Colonic mucosa (tissue), 4 donors: ENCODE measurements at regions not wholly inside any gene's neighbourhood (a gene's known extent, or its start where the extent isn't known, plus 50 kb on each side); places are given as distances from the start of the nearest gene placed in this dataset.
"Not testable (repeated sequence)": the region's sequence is repeated elsewhere in the genome, so short reads cannot be mapped to it uniquely, and the experiment has no call there.

Experiments
- DNase-seq: peaks from one replicate; pipeline ENCODE4 v3.0.0-alpha.2; 2020
- H3K27ac ChIP-seq: fragments of 200-600 bp; one replicate; pipeline ENCODE4 v1.8.0; 2021
- H3K27me3 ChIP-seq: fragments of 200-600 bp; one replicate; pipeline ENCODE4 v1.8.0; 2021
- H3K36me3 ChIP-seq: fragments of 200-600 bp; one replicate; pipeline ENCODE4 v1.8.0; 2021
- H3K4me1 ChIP-seq: fragments of 200-600 bp; one replicate; pipeline ENCODE4 v1.8.0; 2021; ENCODE audit warnings: mild to moderate bottlenecking
- H3K4me3 ChIP-seq: fragments of 200-600 bp; one replicate; pipeline ENCODE4 v1.8.0; 2021
- H3K9ac ChIP-seq, 2 donors: one replicate each; pipeline ENCODE4 v1.7.0; 2013; ENCODE audit warnings: control low read depth in 2 of 2, low read depth in 2 of 2, low read length in 2 of 2
- H3K9me3 ChIP-seq: fragments of 200-600 bp; one replicate; pipeline ENCODE4 v1.8.0; 2021
- intact Hi-C: fragments of 100-400 bp; cut with DNase I; formaldehyde crosslinking; loops from one replicate; pipeline ENCODE4 v1.14.1; 2022
- TF ChIP-seq, protein P1 (sequence below): fragments of 200-600 bp; IDR thresholded peaks from one replicate; pipeline ENCODE4 v1.8.0; 2022; ENCODE audit warnings: antibody characterized with exemption, mild to moderate bottlenecking
- donor health status: healthy.
- donor health status: DM: no; HTN: no; CAD: no.
- donor health status: DM: no; HTN: no; CAD: no.

DNA sequence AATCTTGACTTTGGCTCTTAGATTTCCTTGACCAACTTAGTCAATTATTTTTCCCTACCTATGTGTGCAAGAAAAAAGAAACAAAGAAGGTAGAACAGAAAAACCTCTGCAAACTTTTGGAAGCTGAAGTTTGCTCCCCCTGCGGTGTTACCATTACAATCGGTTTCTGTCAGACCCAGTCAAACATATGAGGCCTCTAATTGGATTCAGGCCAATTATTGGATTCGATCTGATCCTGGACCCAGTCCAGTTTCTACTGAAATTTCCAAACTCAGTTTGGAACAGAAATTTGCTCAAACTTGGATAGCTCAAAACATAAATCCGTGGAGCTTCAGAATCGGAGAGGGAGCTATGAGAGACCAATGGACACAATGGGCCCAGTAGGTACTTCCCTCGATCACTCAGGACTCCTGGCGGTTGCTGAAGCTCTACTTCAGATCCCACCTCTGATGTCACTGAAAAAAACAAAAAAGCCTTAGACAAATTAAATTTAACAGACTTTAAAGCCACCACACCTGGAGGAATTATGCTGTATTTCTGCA is 523.9 kb downstream of the DMRTA1 start:
- TF ChIP-seq, protein P1, sequence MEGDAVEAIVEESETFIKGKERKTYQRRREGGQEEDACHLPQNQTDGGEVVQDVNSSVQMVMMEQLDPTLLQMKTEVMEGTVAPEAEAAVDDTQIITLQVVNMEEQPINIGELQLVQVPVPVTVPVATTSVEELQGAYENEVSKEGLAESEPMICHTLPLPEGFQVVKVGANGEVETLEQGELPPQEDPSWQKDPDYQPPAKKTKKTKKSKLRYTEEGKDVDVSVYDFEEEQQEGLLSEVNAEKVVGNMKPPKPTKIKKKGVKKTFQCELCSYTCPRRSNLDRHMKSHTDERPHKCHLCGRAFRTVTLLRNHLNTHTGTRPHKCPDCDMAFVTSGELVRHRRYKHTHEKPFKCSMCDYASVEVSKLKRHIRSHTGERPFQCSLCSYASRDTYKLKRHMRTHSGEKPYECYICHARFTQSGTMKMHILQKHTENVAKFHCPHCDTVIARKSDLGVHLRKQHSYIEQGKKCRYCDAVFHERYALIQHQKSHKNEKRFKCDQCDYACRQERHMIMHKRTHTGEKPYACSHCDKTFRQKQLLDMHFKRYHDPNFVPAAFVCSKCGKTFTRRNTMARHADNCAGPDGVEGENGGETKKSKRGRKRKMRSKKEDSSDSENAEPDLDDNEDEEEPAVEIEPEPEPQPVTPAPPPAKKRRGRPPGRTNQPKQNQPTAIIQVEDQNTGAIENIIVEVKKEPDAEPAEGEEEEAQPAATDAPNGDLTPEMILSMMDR: no peak
- Histone ChIP-seq H3K27me3 (no peaks in the 10 kb centered on the region), H3K36me3 (no peaks in the 10 kb centered on the region), H3K4me3 (no peak overlapping the region), H3K9ac (no peak overlapping the region), H3K4me1 (no peaks in the 10 kb centered on the region), H3K27ac (no peak overlapping the region), H3K9me3 (no peaks in the 10 kb centered on the region)
- no peak for DNase-seq
- intact Hi-C loops: no loop called here

DNA sequence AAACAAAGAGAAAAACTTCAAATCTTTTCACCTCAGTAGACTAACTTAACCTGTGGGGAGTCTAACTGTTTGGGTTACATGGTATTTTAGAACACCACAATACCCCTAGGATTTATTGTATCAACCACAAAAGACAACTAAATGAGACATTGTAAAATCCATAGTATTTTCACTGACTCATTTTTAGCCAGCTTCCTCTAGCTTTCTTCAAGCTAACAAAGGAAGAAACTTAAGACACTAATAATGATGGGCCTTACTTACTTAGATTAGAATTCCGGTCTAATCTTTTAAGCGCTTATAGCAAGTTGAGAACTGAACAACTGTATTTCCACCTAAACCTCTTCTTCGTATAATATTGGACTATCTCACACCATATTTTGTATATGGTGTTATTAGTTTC is 529.3 kb downstream of the DMRTA1 start:
- DNase-seq: no peak
- Histone ChIP-seq H3K27me3 (no peaks in the 10 kb centered on the region), H3K4me3 (no peak overlapping the region), H3K27ac (no peak overlapping the region), H3K36me3 (no peaks in the 10 kb centered on the region), H3K9ac (no peak overlapping the region), H3K4me1 (no peaks in the 10 kb centered on the region), H3K9me3 (no peaks in the 10 kb centered on the region)
- TF ChIP-seq, protein P1: no peak
- intact Hi-C loops: no loop called here

- TF ChIP-seq, protein P1: no peak
- H3K9ac ChIP-seq: no peak overlapping the region
- DNase-seq: no peak
- no peaks in the 10 kb centered on the region for H3K36me3 ChIP-seq
- H3K27ac ChIP-seq: no peak overlapping the region
- H3K27me3 ChIP-seq: no peaks in the 10 kb centered on the region
- H3K9me3 ChIP-seq: no peaks in the 10 kb centered on the region
- H3K4me1 ChIP-seq: no peaks in the 10 kb centered on the region
- intact Hi-C loops: no loop called here
- no peak overlapping the region for H3K4me3 ChIP-seq
Observed at GRCh38 chr9:22976454-22976853, 529.8 kb downstream of the DMRTA1 start.

- H3K27me3 ChIP-seq, H3K4me1 ChIP-seq, H3K9me3 ChIP-seq, H3K36me3 ChIP-seq, H3K9ac ChIP-seq, H3K4me3 ChIP-seq, DNase-seq, H3K27ac ChIP-seq, intact Hi-C loops: not testable (repeated sequence)
Observed at GRCh38 chr9:22980429-22980828, 533.8 kb downstream of the DMRTA1 start.

DNA sequence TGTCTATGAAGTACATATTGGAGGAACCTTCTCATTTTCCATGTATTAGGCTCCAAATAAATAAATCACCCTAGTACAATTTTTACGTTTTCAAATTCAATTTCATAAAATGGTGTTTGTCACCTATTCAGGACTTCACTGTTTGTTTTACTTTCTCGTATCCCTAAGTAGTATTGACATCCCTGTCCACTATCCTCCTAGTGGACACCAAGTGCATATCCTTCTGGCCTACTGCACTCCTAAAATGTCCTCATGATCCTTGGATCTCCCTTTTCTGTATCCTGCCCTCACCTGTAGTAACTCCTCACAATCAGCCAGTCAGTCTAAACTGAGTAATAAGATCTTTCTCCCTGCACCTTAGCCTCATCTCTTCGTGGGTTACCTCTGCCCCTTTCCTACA is 539.9 kb downstream of the DMRTA1 start:
- Histone ChIP-seq H3K27me3 (no peaks in the 10 kb centered on the region), H3K36me3 (no peaks in the 10 kb centered on the region), H3K27ac (no peak overlapping the region), H3K4me1 (no peaks in the 10 kb centered on the region), H3K4me3 (no peak overlapping the region), H3K9ac (no peak overlapping the region), H3K9me3 (no peaks in the 10 kb centered on the region)
- intact Hi-C loops: no loop called here
- TF ChIP-seq, protein P1: no peak
- no peak for DNase-seq

GRCh38 chr9:22990349-22990748 is 543.7 kb downstream of the DMRTA1 start:
- H3K9ac ChIP-seq: no peak overlapping the region
- intact Hi-C loops: no loop called here
- H3K27ac ChIP-seq: no peak overlapping the region
- no peak overlapping the region for H3K4me3 ChIP-seq
- H3K4me1 ChIP-seq: no peaks in the 10 kb centered on the region
- H3K36me3 ChIP-seq: no peaks in the 10 kb centered on the region
- DNase-seq: no peak
- no peaks in the 10 kb centered on the region for H3K9me3 ChIP-seq
- TF ChIP-seq, protein P1: no peak
- H3K27me3 ChIP-seq: no peaks in the 10 kb centered on the region
